WTC11 (cell line): ENCODE measurements at regions not wholly inside any gene's neighbourhood (a gene's known extent, or its start where the extent isn't known, plus 50 kb on each side); places are given as distances from the start of the nearest gene placed in this dataset.
A peak's percentile ranks its signal among the peaks of the same experiment; 100 is the strongest.

Experiments used
- ATAC-seq: fragments of 200-7000 bp; cut with Tn5 transposase; 2 replicates; pipeline ENCODE4 v1.10.0; 2021; ENCODE audit warnings: mild to moderate bottlenecking, moderate library complexity
- CTCF ChIA-PET: fragments of 300-600 bp; sonication (Branson Sonifier 250); formaldehyde crosslinking; loops from one replicate; lab custom pipeline; 2021; ENCODE audit warnings: antibody characterized with exemption; lab: Charles Lee
- POLR2A ChIA-PET: fragments of 350-600 bp; sonication (Branson Sonifier 250); formaldehyde crosslinking; loops from one replicate; lab custom pipeline; 2021; ENCODE audit warnings: antibody characterized with exemption; lab: Charles Lee
- DNase-seq: peaks from one replicate; pipeline ENCODE4 v3.0.0; 2021; ENCODE audit warnings: low spot score
- H3K27ac Mint-ChIP-seq: 2 replicates; pipeline ENCODE4 v1.8.0; 2021; ENCODE audit warnings: mixed read lengths
- H3K27me3 Mint-ChIP-seq: 2 replicates; pipeline ENCODE4 v1.8.0; 2021; ENCODE audit warnings: low read depth, mild to moderate bottlenecking, moderate library complexity, mixed read lengths
- H3K36me3 Mint-ChIP-seq: 2 replicates; pipeline ENCODE4 v1.8.0; 2021; ENCODE audit warnings: mixed read lengths
- H3K4me1 Mint-ChIP-seq: 2 replicates; pipeline ENCODE4 v1.8.0; 2022; ENCODE audit warnings: mixed read lengths
- H3K4me3 Mint-ChIP-seq: 2 replicates; pipeline ENCODE4 v1.8.0; 2021; ENCODE audit warnings: mild to moderate bottlenecking, moderate library complexity, mixed read lengths
- H3K9me3 Mint-ChIP-seq: 2 replicates; pipeline ENCODE4 v1.8.0; 2021; ENCODE audit warnings: mixed read lengths
- CBFB ChIP-seq: sonication (generic); formaldehyde crosslinking; IDR thresholded peaks from 2 replicates; pipeline ENCODE4 v1.8.1; 2022; ENCODE audit warnings: mild to moderate bottlenecking, low read depth, missing genetic modification reagents
- CREB1 ChIP-seq: sonication (generic); formaldehyde crosslinking; IDR thresholded peaks from 2 replicates; pipeline ENCODE4 v1.8.0; 2023; ENCODE audit warnings: mild to moderate bottlenecking, missing genetic modification reagents
- ESRRA ChIP-seq: sonication (generic); formaldehyde crosslinking; IDR thresholded peaks from 2 replicates; pipeline ENCODE4 v1.8.1; 2022; ENCODE audit warnings: mild to moderate bottlenecking, missing genetic modification reagents, borderline replicate concordance
- FOXK1 ChIP-seq: sonication (generic); formaldehyde crosslinking; IDR thresholded peaks from 2 replicates; pipeline ENCODE4 v1.8.0; 2022; ENCODE audit warnings: mild to moderate bottlenecking, moderate library complexity, missing genetic modification reagents
- GRHL2 ChIP-seq: fragments of 250-450 bp; sonication (Bioruptor Pico); IDR thresholded peaks from 2 replicates; pipeline ENCODE4 v1.8.0; 2022; ENCODE audit warnings: mild to moderate bottlenecking, moderate library complexity; ENCODE audit not compliant: insufficient replicate concordance, severe bottlenecking
- JAZF1 ChIP-seq: fragments of 250-450 bp; sonication (Bioruptor Pico); IDR thresholded peaks from 2 replicates; pipeline ENCODE4 v1.9.0; 2021; ENCODE audit warnings: moderate library complexity, mild to moderate bottlenecking, inconsistent platforms
- JUN ChIP-seq: sonication (generic); formaldehyde crosslinking; IDR thresholded peaks from 2 replicates; pipeline ENCODE4 v1.8.0; 2023; ENCODE audit warnings: mild to moderate bottlenecking, missing genetic modification reagents
- NFATC4 ChIP-seq: fragments of 250-450 bp; sonication (Bioruptor Pico); IDR thresholded peaks from 2 replicates; pipeline ENCODE4 v1.9.0; 2021; ENCODE audit warnings: mild to moderate bottlenecking
- NR1H2 ChIP-seq: sonication (generic); formaldehyde crosslinking; IDR thresholded peaks from 2 replicates; pipeline ENCODE4 v1.9.0; 2021; ENCODE audit warnings: mild to moderate bottlenecking, moderate library complexity, missing genetic modification reagents
- NR3C1 ChIP-seq: sonication (generic); formaldehyde crosslinking; conservative IDR thresholded peaks from 2 replicates; pipeline ENCODE4 v1.8.1; 2023; ENCODE audit warnings: low read depth, mild to moderate bottlenecking, missing genetic modification reagents
- SP1 ChIP-seq: sonication (generic); formaldehyde crosslinking; conservative IDR thresholded peaks from 2 replicates; pipeline ENCODE4 v1.8.1; 2022; ENCODE audit warnings: missing genetic modification reagents
- TP53 ChIP-seq: sonication (generic); formaldehyde crosslinking; IDR thresholded peaks from 2 replicates; pipeline ENCODE4 v1.8.1; 2023; ENCODE audit warnings: mild to moderate bottlenecking, missing genetic modification reagents
- ZNF121 ChIP-seq: sonication (generic); formaldehyde crosslinking; IDR thresholded peaks from 2 replicates; pipeline ENCODE4 v1.8.0; 2023; ENCODE audit warnings: missing genetic modification reagents
- ZNF396 ChIP-seq: fragments of 250-450 bp; sonication (Bioruptor Pico); IDR thresholded peaks from 2 replicates; pipeline ENCODE4 v1.8.0; 2021; ENCODE audit warnings: mild to moderate bottlenecking, moderate library complexity, borderline replicate concordance
- TF ChIP-seq, protein P1 (sequence below): sonication (generic); formaldehyde crosslinking; IDR thresholded peaks from 2 replicates; pipeline ENCODE4 v1.8.1; 2023; ENCODE audit warnings: mild to moderate bottlenecking, missing genetic modification reagents, moderate library complexity
- TF ChIP-seq, protein P2 (sequence below): fragments of 250-450 bp; sonication (Bioruptor Pico); IDR thresholded peaks from 2 replicates; pipeline ENCODE4 v1.9.0; 2021; ENCODE audit warnings: moderate library complexity, mild to moderate bottlenecking, inconsistent platforms, borderline replicate concordance
- TF ChIP-seq, protein P3 (sequence below): fragments of 250-450 bp; sonication (Bioruptor Pico); IDR thresholded peaks from 2 replicates; pipeline ENCODE4 v1.9.0; 2021; ENCODE audit warnings: mild to moderate bottlenecking
- TF ChIP-seq, protein P4 (sequence below): sonication (generic); formaldehyde crosslinking; IDR thresholded peaks from 2 replicates; pipeline ENCODE4 v1.8.0; 2022; ENCODE audit warnings: missing genetic modification reagents

DNA sequence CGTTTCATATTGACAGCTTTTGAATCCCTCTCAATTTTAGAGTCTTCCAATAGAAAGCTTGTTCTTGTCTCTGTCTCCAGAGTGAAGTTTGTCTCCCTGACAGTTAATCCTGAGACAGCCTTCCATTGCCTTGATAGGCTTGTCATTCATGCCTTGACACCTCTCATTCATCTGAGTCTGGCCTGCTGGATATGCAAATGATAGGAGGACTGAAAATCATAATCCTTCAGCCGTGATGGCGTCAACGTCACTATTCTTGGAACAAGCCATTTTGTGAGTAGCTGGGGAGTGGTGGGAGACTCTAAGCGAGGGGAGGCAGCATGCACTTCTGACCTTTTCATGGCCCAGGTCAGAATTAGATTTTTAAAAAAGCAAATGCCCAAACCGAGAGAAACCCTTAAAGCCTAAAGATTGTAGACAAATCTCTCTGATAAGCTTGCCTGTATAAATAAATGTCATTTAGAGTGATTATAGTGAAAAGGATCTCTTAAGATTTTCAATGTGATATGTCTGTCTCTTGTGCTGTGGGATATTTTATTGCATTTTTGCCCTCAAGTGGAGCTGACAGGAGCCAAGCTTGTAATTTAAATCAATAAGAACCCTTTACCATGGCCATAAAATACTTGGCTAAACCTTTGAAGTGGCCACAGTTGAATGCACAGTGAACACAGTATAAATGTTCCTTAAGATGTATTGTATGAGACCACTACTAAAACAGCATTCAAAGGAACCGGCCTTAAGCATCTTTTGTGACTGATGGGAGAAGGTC is 148.8 kb downstream of the SNX10 start:
- Mint-ChIP-seq H3K4me1 (peaks cover 22% of the 10 kb centered on the region), H3K4me3 (no peak overlapping the region), H3K27me3 (no peaks in the 10 kb centered on the region), H3K27ac (no peak overlapping the region), H3K36me3 (no peaks in the 10 kb centered on the region), H3K9me3 (peaks cover 22% of the 10 kb centered on the region)
- ChIA-PET POLR2A (no interaction called here), CTCF (interaction anchor here (1.4 kb wide), 1 partner anchor 63 kb away, joined by 3 read pairs; no protein-coding TSS in a partner anchor)
- DNase-seq: no peak
- ATAC-seq: no peak
- TF ChIP-seq, protein P1, sequence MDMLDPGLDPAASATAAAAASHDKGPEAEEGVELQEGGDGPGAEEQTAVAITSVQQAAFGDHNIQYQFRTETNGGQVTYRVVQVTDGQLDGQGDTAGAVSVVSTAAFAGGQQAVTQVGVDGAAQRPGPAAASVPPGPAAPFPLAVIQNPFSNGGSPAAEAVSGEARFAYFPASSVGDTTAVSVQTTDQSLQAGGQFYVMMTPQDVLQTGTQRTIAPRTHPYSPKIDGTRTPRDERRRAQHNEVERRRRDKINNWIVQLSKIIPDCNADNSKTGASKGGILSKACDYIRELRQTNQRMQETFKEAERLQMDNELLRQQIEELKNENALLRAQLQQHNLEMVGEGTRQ (CRISPR knock-in tag): no peak
- no peak for TF ChIP-seq JAZF1

DNA sequence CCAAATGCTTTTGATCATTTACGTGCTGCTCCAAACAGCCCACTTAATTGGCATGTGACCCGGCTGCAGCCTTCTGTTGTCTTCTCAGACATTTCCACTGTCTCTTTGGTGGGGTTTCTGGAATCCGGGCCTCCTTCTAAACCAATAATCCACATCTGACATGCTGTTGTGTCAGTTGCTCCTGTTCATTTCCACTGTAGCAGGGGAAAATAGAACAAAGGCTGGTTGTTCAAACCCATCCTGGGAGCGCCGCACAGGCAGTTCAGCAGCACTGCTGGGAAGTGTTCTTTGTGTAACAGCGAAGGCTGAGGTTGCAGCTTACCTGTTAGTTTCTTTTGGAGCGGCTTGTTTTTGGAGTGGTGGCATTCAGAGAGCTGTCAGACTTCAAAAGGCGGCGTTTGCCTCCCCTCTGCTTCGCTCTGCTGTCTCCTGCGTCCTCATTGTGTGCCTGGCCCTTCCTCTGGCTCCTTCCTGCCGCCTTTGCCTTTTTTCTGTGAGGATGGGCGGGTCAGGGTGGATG is 149.4 kb downstream of the SNX10 start:
- peak overlapping the region; percentile 5; the same call in 1 of the 2 replicates for H3K4me3 Mint-ChIP-seq

More for the DNA sequence above, 149.4 kb downstream of the SNX10 start:
- CTCF ChIA-PET: interaction anchor here (1.4 kb wide), 1 partner anchor 64 kb away, joined by 3 read pairs; no protein-coding TSS in a partner anchor
- DNase-seq (no peak), ATAC-seq (peak; percentile 77)
- Mint-ChIP-seq H3K36me3 (no peaks in the 10 kb centered on the region), H3K27me3 (no peaks in the 10 kb centered on the region), H3K4me1 (peaks cover 25% of the 10 kb centered on the region), H3K9me3 (peaks cover 15% of the 10 kb centered on the region), H3K27ac (0 out of 2 replicates have a peak overlapping the region, but pooled peaks have one; percentile 21)
- TF ChIP-seq SP1 (no peak), CREB1 (CRISPR knock-in tag) (no peak), FOXK1 (CRISPR knock-in tag) (no peak), ZNF121 (CRISPR knock-in tag) (no peak), CBFB (CRISPR knock-in tag) (no peak), NFATC4 (CRISPR knock-in tag) (no peak), JUN (no peak), ESRRA (CRISPR knock-in tag) (no peak), GRHL2 (no peak), TP53 (no peak), NR3C1 (CRISPR knock-in tag) (no peak), ZNF396 (CRISPR knock-in tag) (no peak), NR1H2 (CRISPR knock-in tag) (no peak)
- TF ChIP-seq, protein P2, sequence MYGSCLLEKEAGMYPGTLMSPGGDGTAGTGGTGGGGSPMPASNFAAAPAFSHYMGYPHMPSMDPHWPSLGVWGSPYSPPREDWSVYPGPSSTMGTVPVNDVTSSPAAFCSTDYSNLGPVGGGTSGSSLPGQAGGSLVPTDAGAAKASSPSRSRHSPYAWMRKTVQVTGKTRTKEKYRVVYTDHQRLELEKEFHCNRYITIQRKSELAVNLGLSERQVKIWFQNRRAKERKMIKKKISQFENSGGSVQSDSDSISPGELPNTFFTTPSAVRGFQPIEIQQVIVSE (CRISPR knock-in tag): no peak
- TF ChIP-seq, protein P3, sequence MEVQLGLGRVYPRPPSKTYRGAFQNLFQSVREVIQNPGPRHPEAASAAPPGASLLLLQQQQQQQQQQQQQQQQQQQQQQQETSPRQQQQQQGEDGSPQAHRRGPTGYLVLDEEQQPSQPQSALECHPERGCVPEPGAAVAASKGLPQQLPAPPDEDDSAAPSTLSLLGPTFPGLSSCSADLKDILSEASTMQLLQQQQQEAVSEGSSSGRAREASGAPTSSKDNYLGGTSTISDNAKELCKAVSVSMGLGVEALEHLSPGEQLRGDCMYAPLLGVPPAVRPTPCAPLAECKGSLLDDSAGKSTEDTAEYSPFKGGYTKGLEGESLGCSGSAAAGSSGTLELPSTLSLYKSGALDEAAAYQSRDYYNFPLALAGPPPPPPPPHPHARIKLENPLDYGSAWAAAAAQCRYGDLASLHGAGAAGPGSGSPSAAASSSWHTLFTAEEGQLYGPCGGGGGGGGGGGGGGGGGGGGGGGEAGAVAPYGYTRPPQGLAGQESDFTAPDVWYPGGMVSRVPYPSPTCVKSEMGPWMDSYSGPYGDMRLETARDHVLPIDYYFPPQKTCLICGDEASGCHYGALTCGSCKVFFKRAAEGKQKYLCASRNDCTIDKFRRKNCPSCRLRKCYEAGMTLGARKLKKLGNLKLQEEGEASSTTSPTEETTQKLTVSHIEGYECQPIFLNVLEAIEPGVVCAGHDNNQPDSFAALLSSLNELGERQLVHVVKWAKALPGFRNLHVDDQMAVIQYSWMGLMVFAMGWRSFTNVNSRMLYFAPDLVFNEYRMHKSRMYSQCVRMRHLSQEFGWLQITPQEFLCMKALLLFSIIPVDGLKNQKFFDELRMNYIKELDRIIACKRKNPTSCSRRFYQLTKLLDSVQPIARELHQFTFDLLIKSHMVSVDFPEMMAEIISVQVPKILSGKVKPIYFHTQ (CRISPR knock-in tag): no peak
- TF ChIP-seq, protein P4, sequence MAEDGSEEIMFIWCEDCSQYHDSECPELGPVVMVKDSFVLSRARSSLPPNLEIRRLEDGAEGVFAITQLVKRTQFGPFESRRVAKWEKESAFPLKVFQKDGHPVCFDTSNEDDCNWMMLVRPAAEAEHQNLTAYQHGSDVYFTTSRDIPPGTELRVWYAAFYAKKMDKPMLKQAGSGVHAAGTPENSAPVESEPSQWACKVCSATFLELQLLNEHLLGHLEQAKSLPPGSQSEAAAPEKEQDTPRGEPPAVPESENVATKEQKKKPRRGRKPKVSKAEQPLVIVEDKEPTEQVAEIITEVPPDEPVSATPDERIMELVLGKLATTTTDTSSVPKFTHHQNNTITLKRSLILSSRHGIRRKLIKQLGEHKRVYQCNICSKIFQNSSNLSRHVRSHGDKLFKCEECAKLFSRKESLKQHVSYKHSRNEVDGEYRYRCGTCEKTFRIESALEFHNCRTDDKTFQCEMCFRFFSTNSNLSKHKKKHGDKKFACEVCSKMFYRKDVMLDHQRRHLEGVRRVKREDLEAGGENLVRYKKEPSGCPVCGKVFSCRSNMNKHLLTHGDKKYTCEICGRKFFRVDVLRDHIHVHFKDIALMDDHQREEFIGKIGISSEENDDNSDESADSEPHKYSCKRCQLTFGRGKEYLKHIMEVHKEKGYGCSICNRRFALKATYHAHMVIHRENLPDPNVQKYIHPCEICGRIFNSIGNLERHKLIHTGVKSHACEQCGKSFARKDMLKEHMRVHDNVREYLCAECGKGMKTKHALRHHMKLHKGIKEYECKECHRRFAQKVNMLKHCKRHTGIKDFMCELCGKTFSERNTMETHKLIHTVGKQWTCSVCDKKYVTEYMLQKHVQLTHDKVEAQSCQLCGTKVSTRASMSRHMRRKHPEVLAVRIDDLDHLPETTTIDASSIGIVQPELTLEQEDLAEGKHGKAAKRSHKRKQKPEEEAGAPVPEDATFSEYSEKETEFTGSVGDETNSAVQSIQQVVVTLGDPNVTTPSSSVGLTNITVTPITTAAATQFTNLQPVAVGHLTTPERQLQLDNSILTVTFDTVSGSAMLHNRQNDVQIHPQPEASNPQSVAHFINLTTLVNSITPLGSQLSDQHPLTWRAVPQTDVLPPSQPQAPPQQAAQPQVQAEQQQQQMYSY (CRISPR knock-in tag): no peak
- POLR2A ChIA-PET: interaction anchor here (0.6 kb wide), 1 partner anchor 283 kb away, joined by 3 read pairs; no protein-coding TSS in a partner anchor
